HG03571 (cell line): ENCODE measurements at regions not wholly inside any gene's neighbourhood (a gene's known extent, or its start where the extent isn't known, plus 50 kb on each side); places are given as distances from the start of the nearest gene placed in this dataset.
"Not testable (repeated sequence)": the region's sequence is repeated elsewhere in the genome, so short reads cannot be mapped to it uniquely, and the experiment has no call there.

Source experiments
- ATAC-seq: cut with Tn5 transposase; IDR thresholded peaks from one replicate; pipeline ENCODE4 v1.9.1; 2021; ENCODE audit not compliant: unreplicated experiment

DNA sequence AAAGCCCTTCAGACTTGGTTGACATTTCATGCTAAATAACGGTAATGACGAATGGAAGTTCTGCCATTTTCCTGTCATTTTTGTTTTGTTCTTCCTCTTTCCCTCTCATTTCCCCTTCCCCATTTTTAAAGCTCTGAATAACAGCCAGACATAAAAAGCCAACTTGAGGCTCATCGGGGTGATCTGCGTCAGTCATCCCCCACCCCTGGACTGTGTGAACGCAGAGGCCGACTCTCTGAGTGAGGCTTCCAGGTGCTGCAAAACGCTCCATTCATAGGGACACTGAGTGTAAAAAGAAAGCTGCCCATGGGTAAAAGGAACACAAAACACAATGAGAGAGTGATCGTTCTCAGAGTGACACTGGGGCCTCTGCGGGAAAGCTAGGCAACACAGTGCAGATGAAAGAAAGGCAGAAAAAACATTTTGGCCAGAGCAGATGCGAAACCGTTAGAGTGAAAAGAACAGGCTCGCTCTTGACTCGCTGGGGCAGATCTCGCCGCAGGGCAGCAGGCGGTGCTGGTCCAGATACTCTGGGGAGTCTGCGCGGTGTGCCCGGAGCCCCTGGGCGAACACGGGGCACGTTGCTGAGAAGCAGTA, 684.8 kb downstream of the QKI start:
- no peak for ATAC-seq

- no peak for ATAC-seq
These were observed 684.3 kb downstream of the QKI start for GRCh38 chr6:164098857-164099267.

- ATAC-seq: no peak
These were observed 683.3 kb downstream of the QKI start for GRCh38 chr6:164097551-164098398.

DNA sequence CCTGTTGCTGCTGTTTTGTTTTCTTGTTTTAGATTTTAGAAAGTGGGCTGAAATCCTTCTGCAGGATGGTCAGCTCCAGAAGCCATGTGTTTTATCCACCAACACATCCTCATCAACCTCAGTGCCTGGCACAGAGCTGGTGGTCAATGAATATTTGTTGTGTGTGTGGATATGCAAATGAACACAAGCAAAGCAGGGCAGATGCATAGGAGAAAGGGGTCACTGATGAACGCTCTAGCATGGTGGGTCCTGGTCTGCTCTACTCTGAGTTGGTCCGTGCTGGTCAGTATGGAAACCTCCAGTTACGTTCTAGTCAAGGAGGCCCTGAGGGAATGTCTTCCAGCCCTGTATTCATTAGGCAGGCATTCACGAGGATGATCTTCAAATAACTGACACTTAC, 682.5 kb downstream of the QKI start:
- ATAC-seq: no peak

DNA sequence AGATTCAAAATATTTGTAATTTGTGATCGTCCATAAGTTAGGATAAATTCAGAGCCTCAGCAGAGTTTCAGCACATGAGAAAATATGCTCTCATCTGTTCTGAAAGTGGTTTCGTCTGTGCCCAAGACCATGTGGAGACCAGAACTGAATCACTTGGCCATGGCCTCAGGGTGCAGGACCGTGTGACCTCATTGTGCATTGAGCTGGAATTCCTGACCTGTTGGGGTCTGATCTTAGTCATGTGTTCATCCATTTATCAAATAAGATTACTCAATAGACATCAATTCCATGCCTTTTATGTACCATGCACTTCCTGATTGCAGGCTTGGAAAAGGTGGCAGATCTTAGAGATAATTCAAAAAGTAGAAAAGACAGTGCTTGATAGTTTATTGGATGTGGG, 680.5 kb downstream of the QKI start:
- ATAC-seq: no peak

GRCh38 chr6:164087870-164088269, 673.4 kb downstream of the QKI start:
- ATAC-seq: no peak

GRCh38 chr6:164087211-164087610, 672.7 kb downstream of the QKI start:
- no peak for ATAC-seq

DNA sequence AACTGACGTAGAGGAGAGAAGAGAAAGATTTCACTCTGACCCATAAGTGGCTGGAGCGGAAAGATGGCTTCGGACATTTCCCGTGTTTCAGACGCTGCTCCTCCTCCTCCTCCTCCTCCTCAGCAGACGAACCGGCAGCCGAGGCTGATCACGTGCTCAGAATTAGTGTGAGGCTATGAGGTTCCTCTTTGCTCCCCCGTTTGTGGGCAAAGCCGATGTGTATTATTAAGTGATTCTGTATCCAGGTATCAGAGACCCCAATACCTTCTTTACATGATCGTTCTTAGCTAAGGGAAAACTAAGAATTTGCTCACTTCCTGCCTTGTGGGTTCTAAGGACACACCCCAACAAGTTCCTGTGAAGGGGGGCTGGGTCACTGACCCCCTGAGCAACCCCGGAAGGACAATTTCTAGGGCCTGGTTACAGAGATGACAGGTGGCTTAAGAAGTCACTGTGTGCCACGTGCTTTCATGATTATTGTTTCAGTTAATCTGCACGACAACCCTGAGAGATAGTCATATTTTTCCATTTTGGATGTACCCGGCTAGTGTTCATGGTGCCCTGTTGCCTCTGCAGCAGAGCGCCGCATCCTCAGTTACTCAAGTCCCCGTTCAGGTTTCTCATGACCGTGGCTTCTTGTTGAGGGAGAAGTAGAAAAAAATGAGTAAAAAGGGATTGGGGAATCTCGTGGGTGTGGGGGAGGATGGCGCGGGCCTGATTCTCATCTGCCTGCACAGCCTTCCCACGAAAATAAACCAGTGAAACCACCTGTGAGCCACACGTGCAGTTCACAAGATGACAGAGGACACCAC, 671.8 kb downstream of the QKI start:
- ATAC-seq: no peak

- no peak for ATAC-seq
These were observed 670.9 kb downstream of the QKI start for GRCh38 chr6:164085091-164086075.

GRCh38 chr6:164079275-164079600, 664.7 kb downstream of the QKI start:
- no peak for ATAC-seq

DNA sequence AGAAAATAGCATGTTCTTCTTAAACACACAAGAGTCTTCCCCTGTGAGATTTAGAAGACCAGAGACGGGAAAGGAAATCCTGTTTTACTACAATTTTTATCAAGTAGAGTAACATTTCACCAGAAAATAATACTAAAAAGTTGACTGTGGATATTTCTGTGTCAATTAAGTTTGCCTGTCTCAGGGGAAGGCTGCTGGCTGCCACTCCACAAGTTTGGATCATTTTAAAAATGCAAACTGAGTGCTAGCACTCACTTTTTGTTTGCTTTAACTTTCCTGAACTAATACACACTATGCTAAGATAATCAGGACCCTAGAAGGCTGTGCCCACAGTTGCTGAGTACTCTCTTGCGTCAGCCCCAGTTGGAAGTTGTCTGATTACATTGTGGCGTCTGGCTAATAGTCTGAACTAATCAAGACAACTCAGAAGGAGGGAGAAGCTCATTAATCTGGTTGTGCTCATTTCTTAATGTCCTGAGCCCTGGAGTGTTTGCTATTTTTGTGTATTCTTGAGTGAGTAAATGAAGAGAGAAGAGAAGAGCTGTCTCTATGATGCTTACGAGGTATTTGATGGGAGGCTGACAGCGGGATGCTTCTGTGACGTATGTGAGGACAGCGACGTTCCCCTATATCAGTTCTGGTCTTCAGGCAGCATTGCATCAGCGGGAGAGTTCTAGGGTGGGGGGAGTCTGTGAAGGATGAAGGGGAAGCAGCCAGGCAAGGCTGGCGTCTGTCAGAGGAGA, 664.2 kb downstream of the QKI start:
- ATAC-seq: no peak

DNA sequence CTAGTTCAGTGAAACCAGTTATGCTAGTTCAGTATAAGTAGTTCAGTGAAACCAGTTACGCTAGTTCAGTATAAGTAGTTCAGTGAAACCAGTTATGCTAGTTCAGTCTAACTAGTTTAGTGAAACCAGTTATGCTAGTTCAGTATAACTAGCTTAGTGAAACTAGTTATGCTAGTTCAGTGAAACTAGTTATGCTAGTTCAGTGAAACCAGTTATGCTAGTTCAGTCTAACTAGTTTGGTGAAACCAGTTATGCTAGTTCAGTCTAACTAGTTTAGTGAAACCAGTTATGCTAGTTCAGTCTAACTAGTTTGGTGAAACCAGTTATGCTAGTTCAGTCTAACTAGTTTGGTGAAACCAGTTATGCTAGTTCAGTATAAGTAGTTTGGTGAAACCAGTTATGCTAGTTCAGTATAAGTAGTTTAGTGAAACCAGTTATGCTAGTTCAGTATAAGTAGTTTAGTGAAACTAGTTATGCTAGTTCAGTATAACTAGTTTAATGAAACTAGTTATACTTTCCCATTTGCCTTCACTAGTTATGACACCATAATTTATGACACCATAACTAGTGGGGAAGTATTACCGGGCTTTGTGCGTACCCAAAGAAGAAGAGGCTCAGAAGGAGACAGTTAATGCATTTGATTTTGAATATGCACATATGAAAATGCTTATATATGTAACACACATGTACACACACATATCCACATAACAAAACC, 662.5 kb downstream of the QKI start:
- ATAC-seq: not testable (repeated sequence)

DNA sequence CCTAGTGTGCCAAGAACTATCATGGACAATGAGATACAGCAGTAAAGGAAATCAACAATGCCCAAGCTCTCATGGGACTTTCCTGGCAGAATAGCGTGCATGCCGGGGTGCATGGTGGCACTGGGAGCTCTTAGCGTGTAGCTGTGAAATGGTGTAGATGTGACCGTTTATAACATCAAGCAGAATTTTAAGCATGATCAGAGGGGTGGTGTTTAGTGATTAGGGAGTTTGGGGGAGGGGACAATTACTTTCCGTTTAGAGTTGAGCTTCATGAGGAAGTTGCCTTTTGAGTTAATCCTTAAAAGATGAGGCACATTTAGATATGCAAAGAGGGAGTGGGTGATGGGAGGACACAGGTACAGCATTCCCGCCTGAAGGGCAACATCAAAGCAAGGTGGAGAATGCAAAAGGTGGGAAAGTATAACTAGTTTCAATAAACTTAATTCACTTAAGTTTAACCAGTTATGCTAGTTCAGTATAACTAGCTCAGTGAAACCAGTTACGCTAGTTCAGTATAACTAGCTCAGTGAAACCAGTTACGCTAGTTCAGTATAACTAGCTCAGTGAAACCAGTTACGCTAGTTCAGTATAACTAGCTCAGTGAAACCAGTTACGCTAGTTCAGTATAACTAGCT, 661.6 kb downstream of the QKI start:
- ATAC-seq: no peak

DNA sequence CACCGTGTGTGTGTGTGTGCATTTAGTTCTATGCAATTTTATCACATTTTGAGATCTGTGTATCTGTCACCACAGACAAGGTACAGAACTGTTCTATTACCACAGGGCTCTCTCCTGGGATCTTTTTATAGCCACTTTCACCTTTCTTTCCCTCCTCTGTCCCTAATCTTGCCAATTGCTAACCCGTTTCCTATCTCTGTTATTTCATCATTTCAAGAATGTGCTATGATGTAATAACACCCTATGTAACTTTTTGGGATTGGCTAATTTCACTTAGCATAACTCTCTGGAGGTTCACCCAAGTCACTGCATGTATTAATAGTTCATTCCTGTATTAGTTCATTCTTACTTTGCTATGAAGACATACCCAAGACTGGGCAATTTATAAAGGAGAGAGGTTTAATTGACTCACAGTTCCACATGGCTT, 657.7 kb downstream of the QKI start:
- ATAC-seq: no peak

- ATAC-seq: no peak
These were observed 655.0 kb downstream of the QKI start for GRCh38 chr6:164069350-164069990.

DNA sequence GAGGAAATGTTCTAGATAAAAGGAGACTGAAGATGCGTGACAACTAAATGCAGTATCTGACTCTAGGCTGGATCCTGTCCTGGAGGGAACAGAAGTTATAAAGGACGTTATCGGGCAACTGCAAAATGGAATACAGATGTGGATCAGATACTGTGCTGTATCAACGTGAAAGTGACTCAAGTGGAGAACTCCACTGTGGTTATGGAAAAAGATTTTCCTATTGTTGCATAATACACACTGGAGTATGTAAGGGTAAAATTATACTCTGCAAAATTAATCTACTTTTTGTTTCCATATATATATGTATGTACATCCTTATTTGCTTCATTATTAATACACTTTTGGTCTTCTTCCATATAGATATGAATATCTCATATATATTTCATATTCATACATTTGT, 654.0 kb downstream of the QKI start:
- no peak for ATAC-seq

GRCh38 chr6:164066766-164067165, 652.2 kb downstream of the QKI start:
- no peak for ATAC-seq

GRCh38 chr6:164066335-164066734, 651.8 kb downstream of the QKI start:
- no peak for ATAC-seq
